LNCaP clone FGC (cell line): ENCODE measurements at regions not wholly inside any gene's neighbourhood (a gene's known extent, or its start where the extent isn't known, plus 50 kb on each side); places are given as distances from the start of the nearest gene placed in this dataset.

Source experiments
- DNase-seq: peaks from one replicate; pipeline ENCODE4 v3.0.0-alpha.2; 2011; ENCODE audit warnings: low read depth
- H3K4me3 ChIP-seq: 2 replicates; pipeline ENCODE4 v1.5.1; 2011; ENCODE audit warnings: mild to moderate bottlenecking, low read depth, low read length, control low read depth
- TF ChIP-seq, protein P1 (sequence below): IDR thresholded peaks from 2 replicates; pipeline ENCODE4 v1.5.1; 2012; ENCODE audit warnings: mild to moderate bottlenecking; ENCODE audit not compliant: control insufficient read depth, insufficient read depth; ENCODE audit errors: extremely low read depth

DNA sequence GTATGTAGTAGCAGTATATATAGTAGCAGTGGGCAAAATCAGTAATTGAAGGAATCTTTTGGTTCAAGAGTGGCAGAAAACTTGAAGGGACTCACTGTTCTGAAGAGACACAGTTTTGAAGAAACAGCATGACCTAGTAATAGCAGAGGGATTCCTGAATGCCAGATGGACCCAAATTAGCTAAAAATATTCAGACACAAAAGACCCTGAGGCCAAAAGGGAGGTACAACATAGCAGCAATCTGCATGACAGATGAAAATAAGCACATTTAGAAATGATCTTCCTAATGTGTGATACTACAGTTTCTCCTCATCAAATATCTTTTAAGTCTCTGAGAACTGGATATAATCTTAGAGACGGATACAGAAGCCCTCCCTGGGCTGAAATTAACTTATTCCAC, 536.6 kb downstream of the PPARGC1A start:
- DNase-seq = no peak
- TF ChIP-seq, protein P1, sequence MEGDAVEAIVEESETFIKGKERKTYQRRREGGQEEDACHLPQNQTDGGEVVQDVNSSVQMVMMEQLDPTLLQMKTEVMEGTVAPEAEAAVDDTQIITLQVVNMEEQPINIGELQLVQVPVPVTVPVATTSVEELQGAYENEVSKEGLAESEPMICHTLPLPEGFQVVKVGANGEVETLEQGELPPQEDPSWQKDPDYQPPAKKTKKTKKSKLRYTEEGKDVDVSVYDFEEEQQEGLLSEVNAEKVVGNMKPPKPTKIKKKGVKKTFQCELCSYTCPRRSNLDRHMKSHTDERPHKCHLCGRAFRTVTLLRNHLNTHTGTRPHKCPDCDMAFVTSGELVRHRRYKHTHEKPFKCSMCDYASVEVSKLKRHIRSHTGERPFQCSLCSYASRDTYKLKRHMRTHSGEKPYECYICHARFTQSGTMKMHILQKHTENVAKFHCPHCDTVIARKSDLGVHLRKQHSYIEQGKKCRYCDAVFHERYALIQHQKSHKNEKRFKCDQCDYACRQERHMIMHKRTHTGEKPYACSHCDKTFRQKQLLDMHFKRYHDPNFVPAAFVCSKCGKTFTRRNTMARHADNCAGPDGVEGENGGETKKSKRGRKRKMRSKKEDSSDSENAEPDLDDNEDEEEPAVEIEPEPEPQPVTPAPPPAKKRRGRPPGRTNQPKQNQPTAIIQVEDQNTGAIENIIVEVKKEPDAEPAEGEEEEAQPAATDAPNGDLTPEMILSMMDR = no peak
- H3K4me3 ChIP-seq = no peak overlapping the region

DNA sequence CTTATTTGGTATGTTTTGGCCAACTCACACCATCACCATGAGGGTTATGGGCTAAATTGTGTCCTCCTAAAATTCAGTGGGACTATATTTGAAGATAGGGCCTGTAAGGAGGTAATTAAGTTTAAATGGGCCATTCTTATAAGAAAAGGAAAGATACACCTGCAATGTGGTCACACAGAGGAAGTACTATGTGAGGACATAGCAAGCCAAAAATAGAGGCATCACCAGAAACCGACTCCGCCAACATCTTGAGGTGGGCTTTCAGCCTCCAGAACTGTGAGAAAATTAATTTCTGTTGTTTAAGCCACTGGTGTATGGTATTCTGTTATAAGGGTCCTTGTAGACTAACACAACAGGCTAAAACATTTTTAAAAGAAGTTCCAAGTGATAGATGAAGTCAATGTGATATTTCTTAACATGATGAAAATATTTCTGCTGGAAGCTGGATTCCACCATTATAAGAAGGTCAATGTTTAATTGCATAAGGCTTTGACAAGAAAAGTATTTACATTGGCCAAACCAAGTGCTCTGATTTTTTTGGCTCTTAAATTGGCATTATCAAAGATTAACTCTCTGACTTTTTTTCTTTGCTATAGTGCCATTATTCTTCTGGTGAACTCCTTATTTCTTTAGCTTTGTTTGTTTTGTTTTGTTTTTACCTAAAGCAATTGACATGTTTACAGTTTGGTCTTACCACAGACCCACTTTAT, 540.9 kb downstream of the PPARGC1A start:
- no peak for DNase-seq
- no peak overlapping the region for H3K4me3 ChIP-seq
- TF ChIP-seq, protein P1 = no peak

GRCh38 chr4:23337292-23337691, 552.6 kb downstream of the PPARGC1A start:
- no peak for DNase-seq
- H3K4me3 ChIP-seq = no peak overlapping the region
- TF ChIP-seq, protein P1 = no peak

GRCh38 chr4:23333946-23334878, 555.6 kb downstream of the PPARGC1A start:
- TF ChIP-seq, protein P1 = no peak
- H3K4me3 ChIP-seq = no peak overlapping the region
- DNase-seq = no peak

- TF ChIP-seq, protein P1 = no peak
- no peak overlapping the region for H3K4me3 ChIP-seq
- DNase-seq = no peak
Observed at GRCh38 chr4:23333556-23333945, 556.3 kb downstream of the PPARGC1A start.

- TF ChIP-seq, protein P1 = no peak
- no peak for DNase-seq
- no peak overlapping the region for H3K4me3 ChIP-seq
Observed at GRCh38 chr4:23332313-23332712, 557.5 kb downstream of the PPARGC1A start.
